ENCODE measurements at regions not wholly inside any gene's neighbourhood (a gene's known extent, or its start where the extent isn't known, plus 50 kb on each side); places are given as distances from the start of the nearest gene placed in this dataset.
A peak's percentile ranks its signal among the peaks of the same experiment; 100 is the strongest.

DNA sequence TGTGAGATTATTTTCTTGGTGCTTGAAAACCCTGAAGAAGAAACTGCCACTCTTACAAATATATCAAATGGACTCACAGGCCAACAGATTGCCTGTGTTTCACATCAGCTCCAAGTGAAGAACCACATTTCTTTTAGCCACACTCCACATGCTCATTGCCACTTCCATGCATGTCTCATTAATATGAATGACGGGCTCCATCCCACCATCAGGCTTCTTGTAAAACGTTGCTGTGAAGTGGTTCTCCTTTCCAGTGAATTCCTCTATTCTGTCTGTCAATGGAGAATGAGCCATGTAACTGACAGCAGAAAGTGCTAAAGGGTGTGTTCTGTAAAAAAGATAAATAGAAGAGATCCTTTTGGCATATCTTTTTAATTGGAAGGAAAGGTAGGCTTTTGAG lies 188.2 kb upstream of the RMST start:
- no peak for DNase-seq (ENCODE audit: low spot score)

DNA sequence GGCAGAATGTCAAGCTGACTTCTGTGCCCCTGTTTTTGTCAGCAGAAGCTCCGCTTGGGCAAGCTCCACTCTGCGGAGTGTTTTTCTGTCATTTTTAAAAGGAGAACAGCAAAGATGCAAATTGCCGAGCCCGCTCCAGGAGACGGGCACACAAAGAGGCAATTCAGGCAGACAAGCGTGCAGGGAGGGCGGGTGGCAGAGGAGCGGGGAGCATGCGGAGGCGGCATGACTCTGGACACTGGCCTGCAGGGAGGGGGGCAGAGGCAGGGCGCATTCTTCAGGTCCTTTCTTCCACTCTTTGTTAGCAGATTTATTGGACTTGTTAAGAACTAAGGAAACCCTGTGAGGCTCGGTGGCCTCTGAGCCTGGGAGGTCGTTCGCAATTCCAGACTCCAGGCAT lies 187.3 kb upstream of the RMST start:
- no peak for DNase-seq (ENCODE audit: low spot score)

DNA sequence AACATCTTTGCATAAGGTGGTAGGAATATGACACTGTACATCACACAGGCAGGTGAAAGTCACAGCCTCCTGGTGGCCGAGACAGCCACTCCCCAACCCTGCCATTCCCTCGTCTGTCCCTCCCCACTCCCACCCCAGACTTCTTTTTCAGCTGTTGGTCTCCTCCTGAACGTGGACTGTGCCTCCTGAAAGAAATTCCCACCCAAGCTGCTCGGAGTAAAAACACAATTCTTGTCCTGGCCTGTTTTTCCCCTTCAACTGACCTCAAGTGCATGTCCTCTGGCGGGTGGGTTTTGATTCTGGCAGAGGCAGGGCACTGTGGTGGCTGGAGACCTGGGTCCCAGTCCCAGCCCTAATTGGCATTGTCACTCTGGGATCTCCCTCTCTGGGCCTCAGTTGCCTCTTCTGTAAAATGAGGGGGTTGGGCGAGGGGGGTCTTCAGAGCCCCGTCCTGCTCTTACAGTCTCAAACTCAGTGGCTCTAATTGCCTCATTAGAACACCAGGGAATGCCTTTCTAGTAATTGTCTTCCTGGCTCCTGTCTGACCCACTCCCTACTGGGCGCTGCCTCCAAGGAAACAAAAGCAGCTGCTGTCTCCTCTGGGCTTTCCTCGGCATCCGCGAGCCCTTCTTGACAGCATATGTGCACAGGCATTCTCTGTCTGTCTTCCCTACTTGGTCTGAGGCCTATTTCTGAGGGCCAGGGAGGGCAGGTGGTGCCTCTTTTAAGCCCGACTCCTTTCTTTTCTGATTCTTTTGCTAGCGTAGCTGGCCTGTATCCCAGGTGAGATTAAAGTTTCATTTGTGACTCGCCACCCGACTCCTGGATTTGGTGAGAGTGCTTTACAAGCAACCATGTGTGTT lies 186.6 kb upstream of the RMST start:
- DNase-seq (ENCODE audit: low spot score): no peak

DNA sequence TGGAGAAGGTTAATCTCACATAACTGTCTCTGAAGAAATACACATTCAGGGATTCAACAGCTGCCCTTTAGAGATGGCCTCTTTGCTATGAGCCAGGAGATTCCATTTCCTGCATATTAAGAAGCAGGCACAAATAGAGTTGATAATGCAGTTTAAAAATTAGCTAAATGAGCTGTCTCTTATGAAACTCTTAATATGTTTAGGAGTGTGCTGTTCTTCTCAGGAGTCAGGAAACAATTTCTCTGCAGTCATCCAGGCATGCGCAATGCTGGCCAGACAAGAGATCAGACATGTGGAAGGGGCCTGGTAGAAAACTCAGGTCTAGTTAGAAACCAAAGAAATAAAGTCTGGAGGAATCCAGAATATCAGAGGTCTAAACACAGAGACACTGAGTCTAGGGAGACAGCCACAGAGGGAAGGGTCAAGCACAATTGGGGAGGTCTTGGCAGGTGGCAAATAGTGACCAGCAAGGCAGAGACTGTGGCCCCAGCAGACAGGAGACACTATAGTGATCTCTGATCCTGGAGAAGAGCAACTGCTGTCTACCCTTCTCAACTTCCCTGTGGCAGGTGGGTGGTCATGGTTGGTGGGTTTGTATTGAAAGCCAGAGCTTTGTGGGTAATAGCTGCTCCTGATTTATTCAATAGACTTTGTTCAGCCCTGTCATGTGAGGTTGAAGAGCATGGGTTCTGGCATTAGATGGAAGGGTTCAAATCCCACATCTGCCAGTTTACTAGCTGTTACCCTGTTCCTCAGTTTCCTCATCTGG lies 185.8 kb upstream of the RMST start:
- no peak for DNase-seq (ENCODE audit: low spot score)

DNA sequence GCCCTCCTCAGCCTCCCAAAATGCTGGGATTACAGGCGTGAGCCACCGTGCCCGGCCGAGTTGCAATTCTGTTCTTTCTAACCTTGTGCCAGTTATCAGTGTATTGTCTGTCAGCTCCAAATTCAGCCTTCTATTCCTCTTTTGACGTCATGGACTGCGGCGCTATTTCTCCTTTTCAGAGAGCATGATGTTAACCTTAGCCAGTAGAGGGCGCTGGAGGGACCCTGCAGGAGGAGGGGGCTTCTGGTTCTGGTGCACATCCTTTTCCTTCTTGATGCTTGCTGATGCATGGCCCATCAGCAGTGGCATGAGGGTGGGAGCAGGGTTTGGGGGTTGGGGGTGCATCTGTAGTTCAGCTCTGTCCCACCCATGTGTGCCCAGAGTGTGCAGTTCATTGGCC lies 179.3 kb upstream of the RMST start:
- DNase-seq (ENCODE audit: low spot score): no peak

DNA sequence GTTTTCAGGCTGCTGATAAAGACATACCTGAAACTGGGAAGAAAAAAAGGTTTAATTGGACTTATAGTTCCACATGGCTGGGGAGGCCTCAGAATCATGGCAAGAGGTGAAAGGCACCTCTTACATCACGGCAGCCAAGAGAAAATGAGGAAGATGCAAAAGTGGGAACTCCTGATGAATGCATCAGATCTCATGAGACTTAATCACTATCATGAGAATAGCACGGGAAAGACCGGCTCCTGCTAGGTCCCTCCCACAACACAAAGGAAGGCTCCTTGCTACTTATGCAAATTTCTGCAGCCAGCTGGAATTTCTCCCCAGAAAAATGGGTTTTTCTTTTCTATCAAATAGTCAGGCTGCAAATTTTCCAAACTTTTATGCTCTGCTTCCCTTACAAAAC lies 174.1 kb upstream of the RMST start:
- DNase-seq (ENCODE audit: low spot score): no peak

DNA sequence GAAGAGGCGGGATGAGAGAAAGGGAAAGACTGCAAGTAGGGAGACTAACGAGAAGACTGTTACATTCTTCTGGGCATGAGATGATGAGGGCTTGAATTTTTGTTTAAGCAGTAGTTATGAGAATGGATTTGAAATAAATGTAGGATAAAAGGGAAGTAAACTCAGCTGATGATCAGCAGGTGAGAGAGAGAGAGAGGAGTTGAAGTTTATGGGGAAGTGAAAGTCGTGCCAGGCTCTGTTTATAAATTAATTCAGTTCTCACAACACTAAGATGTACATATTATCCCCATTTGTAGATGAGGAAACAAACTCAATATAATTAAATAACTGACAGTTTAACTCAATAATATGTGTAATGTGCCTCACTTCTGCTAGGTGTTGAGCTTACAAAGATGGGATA lies 170.0 kb upstream of the RMST start:
- no peak for DNase-seq (ENCODE audit: low spot score)

DNA sequence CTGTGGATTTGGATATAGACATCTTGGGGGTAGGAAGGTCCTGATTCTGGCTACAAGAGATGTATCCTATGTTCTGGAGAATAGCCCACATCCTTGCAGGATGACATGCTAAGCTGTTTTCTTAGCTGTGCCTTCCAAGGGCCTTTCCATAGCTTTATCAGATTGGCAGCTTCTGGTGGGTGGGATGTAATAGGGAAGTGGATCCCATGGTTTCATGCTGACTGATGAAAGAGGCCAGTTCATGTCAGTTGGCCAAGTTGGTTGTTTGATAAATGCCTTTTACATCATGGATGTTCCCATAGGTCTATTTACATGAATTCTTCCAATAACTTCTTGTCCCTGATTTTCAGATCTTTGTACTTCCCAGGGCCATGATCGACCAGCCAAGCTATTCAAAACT lies 169.1 kb upstream of the RMST start:
- no peak for DNase-seq (ENCODE audit: low spot score)

DNA sequence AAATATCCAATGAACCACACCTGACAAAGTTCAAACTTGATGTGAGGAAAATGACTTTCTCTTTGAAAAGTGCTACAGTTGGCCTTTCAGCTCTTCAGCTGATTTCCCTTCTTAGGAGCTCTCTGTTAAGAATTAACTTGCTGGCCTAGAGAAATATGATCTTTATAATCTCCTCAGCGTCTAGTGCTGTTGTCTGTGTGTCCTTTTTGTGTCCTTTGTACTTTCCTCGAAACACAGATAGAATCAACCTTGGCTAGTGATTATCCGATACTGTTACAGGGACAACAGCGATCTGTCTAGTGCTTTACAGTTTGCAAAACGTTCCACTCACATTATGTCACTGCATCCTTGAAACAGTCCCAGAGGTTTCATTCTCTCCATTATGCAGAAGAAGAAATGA lies 162.8 kb upstream of the RMST start:
- no peak for DNase-seq (ENCODE audit: low spot score)

DNA sequence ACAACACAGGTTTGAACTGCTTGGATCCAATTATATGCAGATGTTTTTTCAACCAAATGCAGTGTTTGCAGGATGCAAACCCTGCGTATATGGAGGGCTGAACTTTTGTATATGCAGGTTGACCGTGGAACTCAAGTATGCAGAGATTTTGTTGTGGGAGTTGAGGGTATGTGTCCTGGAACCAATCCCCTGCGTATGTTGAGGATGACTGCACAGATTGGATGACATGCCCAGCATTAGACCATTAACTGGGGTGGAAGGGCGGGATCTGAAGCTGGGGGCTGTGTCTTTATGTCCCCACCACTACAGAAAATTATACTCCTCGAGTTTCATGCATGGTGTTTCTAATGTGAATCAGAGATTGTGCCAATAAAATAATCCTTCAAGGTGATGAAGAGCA lies 162.2 kb upstream of the RMST start:
- no peak for DNase-seq (ENCODE audit: low spot score)

DNA sequence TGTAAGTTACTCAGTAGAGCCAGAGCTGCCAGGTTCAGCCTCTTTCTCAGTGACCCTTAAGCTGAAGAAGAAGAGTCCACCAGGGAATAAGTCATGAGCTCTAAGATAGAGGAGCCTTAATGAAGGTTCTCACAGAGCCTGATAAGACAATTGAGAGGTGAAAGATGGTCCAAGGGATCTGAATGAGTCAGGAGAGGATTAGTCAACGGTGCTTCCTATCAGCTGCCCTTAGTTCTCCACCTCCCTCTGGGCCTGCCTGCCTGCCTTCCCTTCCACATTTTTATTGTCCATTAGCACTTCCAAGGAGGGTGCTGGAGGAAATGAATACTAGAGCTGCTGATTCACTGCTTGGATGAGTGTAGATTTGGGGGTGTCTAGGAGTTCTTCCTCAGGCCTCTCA lies 161.7 kb upstream of the RMST start:
- DNase-seq (ENCODE audit: low spot score): no peak

DNA sequence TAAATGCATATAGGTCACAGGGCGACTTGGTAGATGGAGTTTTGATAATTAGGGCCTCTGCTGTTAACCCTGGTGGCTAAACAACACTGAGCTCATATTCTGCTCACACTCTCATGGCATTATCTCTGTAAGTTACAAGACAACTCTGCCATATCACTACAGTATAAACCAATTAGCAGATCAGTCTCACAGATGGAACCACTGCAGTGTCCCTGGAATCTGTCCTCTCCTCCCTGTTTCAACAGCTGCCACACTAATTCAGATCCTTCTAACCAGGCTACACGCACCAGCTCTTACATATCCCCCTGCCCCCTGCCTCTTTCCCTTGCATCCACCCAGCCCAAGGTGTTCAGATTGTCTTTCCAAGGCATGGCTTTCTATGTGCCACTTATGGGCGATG lies 161.0 kb upstream of the RMST start:
- DNase-seq (ENCODE audit: low spot score): no peak

DNA sequence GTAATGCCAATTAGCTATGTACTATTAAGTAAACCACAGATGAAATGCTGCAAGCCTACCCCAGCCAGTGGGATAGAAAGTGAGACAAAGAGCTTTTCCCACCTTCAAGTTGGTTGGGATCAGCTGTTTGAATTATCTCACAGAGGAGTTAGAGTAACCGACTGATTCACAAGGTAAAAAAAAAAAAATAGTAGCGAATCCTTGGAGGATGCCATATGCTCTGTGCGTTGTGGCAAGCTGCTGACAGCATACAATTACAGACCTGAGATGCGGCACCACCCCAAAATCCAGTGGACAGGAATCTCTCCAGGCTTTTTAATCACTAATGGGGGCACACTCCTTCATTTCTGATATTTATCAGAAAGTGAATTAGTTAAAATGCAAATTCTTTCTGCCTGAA lies 157.0 kb upstream of the RMST start:
- no peak for DNase-seq (ENCODE audit: low spot score)

DNA sequence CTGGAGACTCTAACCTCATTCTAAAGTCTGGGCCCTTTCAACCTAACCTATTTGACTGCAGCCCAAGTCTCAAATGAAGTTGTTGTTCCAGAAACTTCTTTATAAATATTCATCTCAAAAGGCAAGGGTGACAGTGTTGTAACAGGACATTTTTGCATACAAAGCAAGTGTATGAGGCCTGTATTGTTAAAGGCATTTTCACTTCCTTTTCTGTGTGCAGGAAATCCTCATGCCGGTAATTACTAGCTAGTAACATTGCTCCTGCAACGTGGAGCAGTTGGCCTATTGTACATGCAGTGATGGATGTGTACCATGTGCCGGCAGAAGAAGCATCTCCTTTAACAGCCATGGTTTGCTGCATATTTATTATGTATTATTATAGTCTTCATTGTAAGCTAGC lies 156.5 kb upstream of the RMST start:
- DNase-seq (ENCODE audit: low spot score): no peak

DNA sequence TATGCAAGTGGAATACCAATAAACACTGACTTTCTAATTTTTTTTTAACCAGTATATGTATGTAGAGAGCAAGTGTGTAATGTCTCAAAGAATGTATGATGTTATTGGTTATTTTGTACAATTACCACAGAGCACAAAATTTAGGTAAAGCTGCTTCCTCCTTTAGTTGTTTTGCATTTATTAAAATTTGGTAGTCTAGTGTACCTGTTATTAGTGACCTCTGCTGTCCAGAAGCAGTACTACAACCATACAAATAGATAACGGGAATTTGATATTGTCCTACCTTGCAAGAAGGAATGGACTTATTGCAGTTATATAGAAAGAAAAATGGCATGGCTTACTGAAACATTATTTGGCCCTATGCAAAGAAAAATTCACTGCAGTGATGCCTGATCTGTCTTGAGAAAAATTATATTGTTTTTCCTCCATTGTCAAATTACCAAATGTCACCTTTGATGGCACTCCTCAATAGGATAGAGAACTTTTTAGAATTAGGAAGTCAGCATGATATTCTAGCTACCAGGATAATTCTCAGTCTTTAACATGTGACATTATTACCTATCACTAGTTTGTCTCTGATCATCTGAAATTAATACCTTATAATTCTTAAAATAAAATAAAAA lies 153.9 kb upstream of the RMST start:
- DNase-seq (ENCODE audit: low spot score): peak; percentile 61

DNA sequence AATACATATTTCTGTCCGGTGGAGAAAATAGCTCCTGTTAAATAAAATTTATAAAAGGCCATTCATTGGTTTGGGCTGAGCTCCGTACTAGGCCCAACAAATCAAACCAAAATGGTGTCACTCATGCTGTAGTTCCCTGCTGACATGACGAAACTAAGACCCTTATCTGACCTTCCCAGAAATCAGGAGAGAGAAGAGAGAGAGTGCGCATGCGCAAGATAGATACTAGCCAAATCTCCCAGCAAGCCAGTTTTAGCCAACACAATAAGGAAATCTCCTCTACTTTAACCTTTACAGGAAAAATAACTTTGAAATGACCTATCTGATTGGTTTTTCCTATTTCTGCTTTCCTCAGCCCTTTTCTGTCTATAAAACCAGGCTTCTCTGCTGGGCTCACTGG lies 152.7 kb upstream of the RMST start:
- no peak for DNase-seq (ENCODE audit: low spot score)

DNA sequence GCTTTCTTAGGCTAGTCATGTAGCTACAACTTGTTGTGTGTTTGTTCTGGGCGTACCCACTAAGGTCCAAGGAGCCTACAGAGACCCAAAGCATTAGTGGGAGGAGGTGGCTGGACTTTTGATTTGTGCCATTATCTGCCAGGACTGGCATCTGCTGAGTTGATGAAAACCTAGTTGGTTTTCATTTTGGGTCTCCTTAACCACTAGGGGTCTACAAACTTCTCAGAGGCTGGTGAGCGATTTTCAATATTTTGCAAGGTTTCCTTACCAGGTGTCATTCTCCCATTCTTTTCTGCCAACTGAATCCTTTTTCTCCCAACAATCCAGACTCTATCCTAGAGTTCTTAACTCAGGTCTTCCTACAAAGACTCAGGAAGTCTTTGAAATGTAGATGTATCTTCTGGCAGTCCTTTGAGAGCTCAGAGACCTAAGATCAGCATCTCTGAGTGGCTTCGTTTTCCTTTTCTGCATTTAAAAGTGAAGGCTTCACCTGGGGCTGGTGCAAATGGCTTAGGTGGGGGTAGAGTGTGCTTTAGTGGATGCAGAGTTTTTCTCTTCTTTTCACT lies 150.0 kb upstream of the RMST start:
- DNase-seq (ENCODE audit: low spot score): no peak

DNA sequence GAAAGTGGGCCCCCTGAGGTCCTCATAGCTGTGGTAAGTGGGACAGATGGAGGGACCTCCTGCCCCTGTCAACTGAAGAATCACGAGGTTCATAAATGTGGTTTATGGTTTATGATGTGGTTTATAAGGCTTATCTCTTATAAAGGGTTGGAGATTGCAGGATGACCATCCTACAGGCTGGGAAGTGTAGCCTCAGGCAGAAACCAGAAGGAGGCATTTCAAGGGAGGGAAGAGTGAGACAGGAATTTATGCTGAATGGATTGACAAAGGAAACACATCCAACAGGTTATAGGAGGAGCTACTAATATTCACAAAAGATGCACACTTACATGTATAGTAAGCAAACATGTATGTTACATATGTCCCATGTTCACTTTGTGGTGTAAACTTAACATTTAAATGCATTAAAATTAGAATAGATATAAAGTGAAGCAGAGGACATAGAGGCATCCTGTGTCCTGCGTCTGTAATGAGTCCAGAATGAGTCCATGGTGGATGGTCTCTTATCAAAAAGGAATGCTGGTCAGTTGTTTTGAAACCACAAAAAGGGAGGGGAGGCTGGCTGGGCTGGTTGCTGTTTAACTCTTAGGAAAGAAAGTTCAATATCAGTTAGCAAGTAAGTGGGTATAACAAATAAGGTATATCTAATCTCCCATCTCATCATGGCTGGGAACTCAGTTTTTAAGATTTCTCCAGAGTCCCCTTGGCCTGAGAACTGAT lies 149.0 kb upstream of the RMST start:
- DNase-seq (ENCODE audit: low spot score): peak; percentile 55

DNA sequence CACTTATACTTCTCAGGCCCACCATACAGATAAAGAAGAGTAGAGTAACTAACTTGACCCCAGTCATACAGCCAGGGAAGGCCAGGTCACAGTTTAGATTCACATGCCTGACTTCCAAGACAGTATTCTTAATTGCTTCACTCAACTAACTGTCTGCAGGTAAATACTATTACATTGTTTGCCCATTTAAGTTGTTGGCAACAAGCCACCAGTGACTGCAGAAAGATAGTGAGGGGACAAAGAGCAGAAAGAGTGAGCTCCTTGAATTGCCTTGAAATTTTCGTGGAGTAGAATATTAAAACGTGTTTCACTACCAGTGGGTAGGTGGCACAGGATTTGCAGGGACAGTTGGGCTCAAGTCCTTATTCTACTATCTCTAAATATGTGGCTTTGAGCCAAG lies 146.3 kb upstream of the RMST start:
- DNase-seq (ENCODE audit: low spot score): peak; percentile 5

DNA sequence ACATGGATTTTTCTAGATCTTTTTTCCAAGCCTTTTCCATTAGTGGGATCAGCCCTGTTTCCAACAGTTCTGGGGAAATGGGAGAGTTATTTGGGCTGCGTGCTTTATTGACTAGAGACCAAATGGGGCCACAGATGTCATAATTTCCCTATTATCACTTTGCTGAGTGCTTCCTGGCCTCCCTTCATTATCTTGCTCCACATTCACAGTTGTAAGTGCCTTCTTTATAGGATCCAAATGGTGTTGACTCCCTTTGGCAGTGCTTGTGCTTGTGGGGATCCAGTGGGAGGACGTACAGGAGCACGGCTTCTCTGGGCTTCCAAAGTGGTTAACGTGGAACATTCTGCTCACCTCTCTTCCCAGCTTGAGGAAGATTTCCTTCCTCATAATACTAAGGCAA lies 141.0 kb upstream of the RMST start:
- no peak for DNase-seq (ENCODE audit: low spot score)

DNA sequence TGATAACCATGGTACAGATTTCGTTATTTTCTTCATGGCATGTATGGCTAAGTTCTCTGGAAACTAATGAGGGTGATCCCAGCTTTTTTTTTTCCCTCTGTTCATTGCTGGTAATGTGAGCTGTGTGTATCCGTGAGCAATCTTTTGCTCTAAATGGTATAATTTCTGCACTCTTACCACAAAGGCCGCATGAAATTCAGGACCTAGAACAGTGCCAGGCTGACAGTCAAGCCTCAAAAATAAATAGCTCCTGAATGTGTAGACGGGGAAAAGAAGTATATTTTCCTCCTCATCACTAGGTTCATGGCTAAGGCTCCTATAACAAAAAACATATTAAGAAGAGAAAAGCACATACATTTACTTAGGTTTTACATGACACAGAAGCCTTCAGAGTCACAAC lies 140.2 kb upstream of the RMST start:
- DNase-seq (ENCODE audit: low spot score): no peak

DNA sequence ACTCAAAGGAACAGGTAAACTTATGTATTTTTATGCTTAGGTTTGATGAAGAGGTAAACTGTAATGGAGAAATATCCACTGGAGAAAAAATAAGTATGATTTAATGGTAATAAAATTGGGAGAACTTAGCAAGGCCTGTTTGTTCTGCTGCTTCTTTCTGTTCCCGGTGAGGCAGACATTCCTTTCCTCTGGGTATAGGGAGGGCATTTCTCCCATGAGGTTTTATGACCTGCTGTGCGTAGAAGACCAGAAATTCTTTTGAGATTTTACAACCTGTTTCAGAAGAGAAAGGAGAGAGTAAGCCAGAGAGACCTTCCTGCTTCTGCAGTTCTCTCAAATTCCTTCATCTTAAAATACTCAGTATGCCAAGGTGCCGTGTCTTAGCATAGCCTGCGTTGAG lies 139.4 kb upstream of the RMST start:
- no peak for DNase-seq (ENCODE audit: low spot score)
